ENCODE measurements at regions not wholly inside any gene's neighbourhood (a gene's known extent, or its start where the extent isn't known, plus 50 kb on each side); places are given as distances from the start of the nearest gene placed in this dataset.
"Not testable (repeated sequence)": the region's sequence is repeated elsewhere in the genome, so short reads cannot be mapped to it uniquely, and the experiment has no call there.

GRCh38 chr14:53670701-53671100, 285.9 kb downstream of the BMP4 start:
- DNase-seq (ENCODE audit: low spot score), result no peak

GRCh38 chr14:53668897-53669296, 287.7 kb downstream of the BMP4 start:
- DNase-seq (ENCODE audit: low spot score), result no peak

- DNase-seq (ENCODE audit: low spot score), result no peak
Measured at GRCh38 chr14:53663709-53664108, 292.9 kb downstream of the BMP4 start.

- DNase-seq (ENCODE audit: low spot score), result no peak
Measured at GRCh38 chr14:53655080-53655785, 301.4 kb downstream of the BMP4 start.

- DNase-seq (ENCODE audit: low spot score), result no peak
Measured at GRCh38 chr14:53652068-53652467, 304.6 kb downstream of the BMP4 start.

- no peak for DNase-seq (ENCODE audit: low spot score)
Measured at GRCh38 chr14:53651096-53651740, 305.4 kb downstream of the BMP4 start.

GRCh38 chr14:53646925-53647324, 309.7 kb downstream of the BMP4 start:
- DNase-seq (ENCODE audit: low spot score), result no peak

- no peak for DNase-seq (ENCODE audit: low spot score)
Measured at GRCh38 chr14:53640695-53641094, 315.9 kb downstream of the BMP4 start.

GRCh38 chr14:53638966-53639365, 317.7 kb downstream of the BMP4 start:
- no peak for DNase-seq (ENCODE audit: low spot score)

- DNase-seq (ENCODE audit: low spot score), result no peak
Measured at GRCh38 chr14:53634793-53635192, 321.8 kb downstream of the BMP4 start.

GRCh38 chr14:53630336-53630735, 326.3 kb downstream of the BMP4 start:
- no peak for DNase-seq (ENCODE audit: low spot score)

- no peak for DNase-seq (ENCODE audit: low spot score)
Measured at GRCh38 chr14:53628732-53629430, 327.7 kb downstream of the BMP4 start.

GRCh38 chr14:53628261-53628660, 328.4 kb downstream of the BMP4 start:
- DNase-seq (ENCODE audit: low spot score), result no peak

GRCh38 chr14:53626761-53627160, 329.9 kb downstream of the BMP4 start:
- DNase-seq (ENCODE audit: low spot score), result no peak

- no peak for DNase-seq (ENCODE audit: low spot score)
Measured at GRCh38 chr14:53622447-53622846, 334.2 kb downstream of the BMP4 start.

GRCh38 chr14:53621921-53622320, 334.7 kb downstream of the BMP4 start:
- DNase-seq (ENCODE audit: low spot score), result no peak

GRCh38 chr14:53621433-53621832, 335.2 kb downstream of the BMP4 start:
- DNase-seq (ENCODE audit: low spot score), result no peak

GRCh38 chr14:53620890-53621289, 335.7 kb downstream of the BMP4 start:
- no peak for DNase-seq (ENCODE audit: low spot score)

GRCh38 chr14:53620317-53620716, 336.3 kb downstream of the BMP4 start:
- no peak for DNase-seq (ENCODE audit: low spot score)

GRCh38 chr14:53619691-53620231, 336.9 kb downstream of the BMP4 start:
- no peak for DNase-seq (ENCODE audit: low spot score)

- DNase-seq (ENCODE audit: low spot score), result not testable (repeated sequence)
Measured at GRCh38 chr14:53616536-53616935, 340.1 kb downstream of the BMP4 start.

- no peak for DNase-seq (ENCODE audit: low spot score)
Measured at GRCh38 chr14:53615252-53615651, 341.4 kb downstream of the BMP4 start.

Data from activated CD4-positive, alpha-beta T cell treated with anti-CD3 and anti-CD28 coated beads, Interleukin-2, Interleukin-4, amounts not matched to agents 100 ng/mL and 50 ng/mL, durations not matched to agents 16 hours and 8 hours (primary cell).